Heart left ventricle (tissue), 13 donors: ENCODE measurements at regions not wholly inside any gene's neighbourhood (a gene's known extent, or its start where the extent isn't known, plus 50 kb on each side); places are given as distances from the start of the nearest gene placed in this dataset.

Source experiments
- CTCF ChIP-seq, 12 donors: fragments of 200-600 bp; sonication (generic) in 4 of 12; IDR thresholded peaks; one replicate each; pipeline versions ENCODE4 v1.5.0 to v1.8.0; 2018 to 2022; ENCODE audit warnings: antibody characterized with exemption in 12 of 12, mild to moderate bottlenecking in 5 of 12
- POLR2A ChIP-seq, 2 donors: fragments of 450-650 bp; IDR thresholded peaks; one replicate each; pipeline ENCODE4 v1.6.1; 2017; ENCODE audit warnings: antibody characterized with exemption in 2 of 2, mild to moderate bottlenecking in 2 of 2, moderate library complexity in 2 of 2
- donor health status: ischemic (EF 13 %, LVEDD 7.1; RV severe dilation, severe dysfunction).
- donor health status: DM: no; HTN: yes; CAD: no.
- donor health status: DM: no; HTN: no; CAD: no.
- donor health status: ischemic (EF 25% LVEDD 6.9; RV normal size, moderate dysfunction).
- donor health status: ischemic (EF 25% LVEDD 5.7; RV mildly dilated, moderate dysfunction).
- donor health status: ischemic (EF 35%, LVEDD 5.7; RV mildly dilated, moderate dysfunction).
- donor health status: nonischemic (EF 11% LVEDD 7.7; RV severe dilation, severe dysfunction).
- donor health status: DM: yes; HTN: yes; CAD: no.
- donor health status: PGD.
- donor health status: ischemic (EF 29% LVEDD 5.4; RV normal size, mild dysfunction).
- donor health status: nonischemic (EF 23%, LVEDD 6.1; RV moderate dilation, normal function).

- no peak for TF ChIP-seq CTCF (IDR thresholded peaks at IDR 0.05)
- TF ChIP-seq POLR2A (IDR thresholded peaks at IDR 0.05): no peak
Observed at GRCh38 chr7:52782348-52782747, 253.1 kb upstream of the POM121L12 start.
